Endothelial cell of umbilical vein (primary cell): ENCODE measurements at regions not wholly inside any gene's neighbourhood (a gene's known extent, or its start where the extent isn't known, plus 50 kb on each side); places are given as distances from the start of the nearest gene placed in this dataset.
"Not testable (repeated sequence)": the region's sequence is repeated elsewhere in the genome, so short reads cannot be mapped to it uniquely, and the experiment has no call there.

Experiments used
- EZH2 ChIP-seq: IDR thresholded peaks from 2 replicates; pipeline ENCODE4 v1.6.1; 2012; ENCODE audit warnings: borderline replicate concordance, low read depth, mild to moderate bottlenecking, moderate library complexity, low read length, inconsistent platforms; ENCODE audit not compliant: severe bottlenecking
- GATA2 ChIP-seq: IDR thresholded peaks from 2 replicates; pipeline ENCODE4 v1.7.0; 2011; ENCODE audit warnings: low read depth, mild to moderate bottlenecking, moderate library complexity, mixed read lengths, low read length; ENCODE audit not compliant: insufficient read length, insufficient read depth
- JUN ChIP-seq: IDR thresholded peaks from 2 replicates; pipeline ENCODE4 v1.6.1; 2011; ENCODE audit warnings: borderline replicate concordance, low read depth; ENCODE audit not compliant: insufficient read length, insufficient read depth
- POLR2A ChIP-seq: IDR thresholded peaks from 2 replicates; pipeline ENCODE4 v1.6.1; 2012; ENCODE audit warnings: low read depth, mild to moderate bottlenecking, control low read depth, low read length
- POLR2AphosphoS5 ChIP-seq: IDR thresholded peaks from 2 replicates; pipeline ENCODE4 v1.6.1; 2012; ENCODE audit warnings: low read depth, mild to moderate bottlenecking, control low read depth, low read length, moderate library complexity; ENCODE audit not compliant: insufficient read depth
- TF ChIP-seq, protein P1 (sequence below), 2 donors: IDR thresholded peaks; 1 replicate in 1 of 2; 2 replicates in 1 of 2; pipeline ENCODE4 v1.5.1; 2011; ENCODE audit warnings: low read length in 2 of 2, mild to moderate bottlenecking in 2 of 2, moderate library complexity in 2 of 2, control low read depth in 1 of 2, inconsistent platforms in 1 of 2, low read depth in 1 of 2; ENCODE audit not compliant: insufficient read depth in 1 of 2; ENCODE audit errors: extremely low read depth in 1 of 2
- TF ChIP-seq, protein P2 (sequence below): IDR thresholded peaks from 2 replicates; pipeline ENCODE4 v1.6.1; 2011; ENCODE audit not compliant: insufficient read depth, insufficient read length

DNA sequence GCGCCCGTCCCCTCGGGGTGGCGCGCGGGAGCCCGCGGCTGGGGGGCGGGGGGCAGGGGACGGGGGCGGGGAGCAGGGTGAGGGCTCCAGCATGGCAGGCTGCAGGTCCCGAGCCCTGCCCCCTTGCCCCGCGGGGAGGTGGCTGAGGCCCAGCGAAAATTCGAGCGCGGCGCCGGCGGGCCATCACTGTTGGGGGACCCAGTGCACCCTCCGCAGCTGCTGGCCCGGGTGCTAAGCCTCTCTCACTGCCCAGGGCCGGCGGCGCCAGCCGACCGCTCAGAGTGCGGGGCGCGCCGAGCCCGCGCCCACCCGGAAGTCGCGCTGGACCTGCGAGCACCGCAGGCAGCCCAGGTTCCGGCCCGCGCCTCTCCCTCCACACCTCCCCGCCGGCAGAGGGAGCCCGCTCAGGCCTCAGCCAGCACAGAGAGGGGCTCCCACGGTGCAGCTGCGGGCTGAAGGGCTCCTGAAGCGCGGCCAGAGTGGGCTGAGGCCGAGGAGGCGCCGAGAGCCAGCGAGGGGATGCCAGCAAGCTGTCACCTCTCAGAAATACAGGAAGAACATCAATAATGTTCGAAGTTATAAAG, 290.8 kb upstream of the PRSS16 start:
- TF ChIP-seq, protein P1, sequence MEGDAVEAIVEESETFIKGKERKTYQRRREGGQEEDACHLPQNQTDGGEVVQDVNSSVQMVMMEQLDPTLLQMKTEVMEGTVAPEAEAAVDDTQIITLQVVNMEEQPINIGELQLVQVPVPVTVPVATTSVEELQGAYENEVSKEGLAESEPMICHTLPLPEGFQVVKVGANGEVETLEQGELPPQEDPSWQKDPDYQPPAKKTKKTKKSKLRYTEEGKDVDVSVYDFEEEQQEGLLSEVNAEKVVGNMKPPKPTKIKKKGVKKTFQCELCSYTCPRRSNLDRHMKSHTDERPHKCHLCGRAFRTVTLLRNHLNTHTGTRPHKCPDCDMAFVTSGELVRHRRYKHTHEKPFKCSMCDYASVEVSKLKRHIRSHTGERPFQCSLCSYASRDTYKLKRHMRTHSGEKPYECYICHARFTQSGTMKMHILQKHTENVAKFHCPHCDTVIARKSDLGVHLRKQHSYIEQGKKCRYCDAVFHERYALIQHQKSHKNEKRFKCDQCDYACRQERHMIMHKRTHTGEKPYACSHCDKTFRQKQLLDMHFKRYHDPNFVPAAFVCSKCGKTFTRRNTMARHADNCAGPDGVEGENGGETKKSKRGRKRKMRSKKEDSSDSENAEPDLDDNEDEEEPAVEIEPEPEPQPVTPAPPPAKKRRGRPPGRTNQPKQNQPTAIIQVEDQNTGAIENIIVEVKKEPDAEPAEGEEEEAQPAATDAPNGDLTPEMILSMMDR (IDR thresholded peaks at IDR 0.05; ENCODE audit: extremely low read depth in 1 of 2, insufficient read depth in 1 of 2, low read depth in 1 of 2, low read length in 2 of 2): peak; percentile 17 to 45
- TF ChIP-seq JUN, POLR2A, EZH2, GATA2: not testable (repeated sequence)
- TF ChIP-seq, protein P2, sequence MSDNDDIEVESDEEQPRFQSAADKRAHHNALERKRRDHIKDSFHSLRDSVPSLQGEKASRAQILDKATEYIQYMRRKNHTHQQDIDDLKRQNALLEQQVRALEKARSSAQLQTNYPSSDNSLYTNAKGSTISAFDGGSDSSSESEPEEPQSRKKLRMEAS: not testable (repeated sequence)
- peak; percentile 22 for TF ChIP-seq POLR2AphosphoS5
